NCI-H187 (cell line): ENCODE measurements at regions not wholly inside any gene's neighbourhood (a gene's known extent, or its start where the extent isn't known, plus 50 kb on each side); places are given as distances from the start of the nearest gene placed in this dataset.

Source experiments
- DNase-seq, 2 experiments: peaks; one replicate each; lab custom pipeline; 2025; lab: John Stamatoyannopoulos, UW

DNA sequence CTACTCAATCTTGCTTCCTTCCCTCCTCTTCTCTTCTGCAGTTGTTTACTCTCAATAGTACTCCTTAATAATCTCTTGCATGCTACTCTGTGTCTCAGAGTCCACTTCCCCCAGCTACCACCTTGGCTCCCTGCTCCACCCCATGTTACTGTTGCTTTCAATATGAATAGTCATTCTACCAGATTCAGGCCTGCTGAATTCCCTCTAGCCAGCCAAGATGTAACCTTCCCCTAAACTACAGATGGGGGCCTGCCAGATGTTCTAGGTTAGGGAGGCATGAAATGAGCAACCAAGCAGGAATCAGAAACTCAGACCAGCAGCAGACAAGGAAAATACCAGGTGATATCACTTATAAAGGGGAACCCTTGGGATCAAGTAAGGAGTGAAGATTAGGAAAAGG lies 392.1 kb upstream of the DDHD1 start:
- no peak for DNase-seq

DNA sequence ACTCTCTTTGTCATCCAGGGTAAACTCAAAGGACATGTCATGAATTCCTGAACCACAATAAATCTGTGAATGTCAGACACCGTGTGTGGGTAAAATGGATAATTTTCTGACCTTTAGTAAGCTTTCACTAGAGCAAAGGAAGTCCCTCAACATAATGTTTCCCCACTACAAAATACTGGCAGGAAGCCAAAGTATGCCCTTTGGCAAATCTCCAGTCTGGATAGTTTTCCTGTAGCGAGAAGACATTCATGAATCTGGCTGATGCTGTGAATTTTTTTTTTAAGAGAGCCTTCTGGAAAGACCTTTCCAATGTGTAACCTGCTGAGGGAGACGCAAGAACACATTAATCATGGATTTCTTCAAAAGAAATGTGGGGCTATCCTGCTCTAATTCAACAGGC lies 389.6 kb upstream of the DDHD1 start:
- peak; percentile 11 to 12 for DNase-seq

DNA sequence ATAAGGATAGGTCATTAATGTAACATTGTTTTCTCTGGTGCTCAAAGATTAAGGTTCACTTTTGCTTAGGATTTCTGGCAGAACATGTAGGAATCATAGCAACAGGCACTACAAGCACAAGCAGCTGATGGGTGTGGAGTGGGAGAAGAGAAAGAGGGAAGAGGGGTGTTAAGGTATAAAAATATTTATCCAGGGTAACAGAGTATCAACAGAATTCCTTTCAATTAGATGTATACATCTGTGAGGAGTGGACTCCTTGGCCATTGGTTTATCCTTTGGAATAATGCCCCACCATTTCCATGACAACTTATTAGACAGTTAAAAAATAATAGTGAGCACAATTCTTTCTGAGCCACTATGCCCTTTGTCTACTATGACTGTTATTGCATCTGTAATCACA lies 388.3 kb upstream of the DDHD1 start:
- no peak for DNase-seq

DNA sequence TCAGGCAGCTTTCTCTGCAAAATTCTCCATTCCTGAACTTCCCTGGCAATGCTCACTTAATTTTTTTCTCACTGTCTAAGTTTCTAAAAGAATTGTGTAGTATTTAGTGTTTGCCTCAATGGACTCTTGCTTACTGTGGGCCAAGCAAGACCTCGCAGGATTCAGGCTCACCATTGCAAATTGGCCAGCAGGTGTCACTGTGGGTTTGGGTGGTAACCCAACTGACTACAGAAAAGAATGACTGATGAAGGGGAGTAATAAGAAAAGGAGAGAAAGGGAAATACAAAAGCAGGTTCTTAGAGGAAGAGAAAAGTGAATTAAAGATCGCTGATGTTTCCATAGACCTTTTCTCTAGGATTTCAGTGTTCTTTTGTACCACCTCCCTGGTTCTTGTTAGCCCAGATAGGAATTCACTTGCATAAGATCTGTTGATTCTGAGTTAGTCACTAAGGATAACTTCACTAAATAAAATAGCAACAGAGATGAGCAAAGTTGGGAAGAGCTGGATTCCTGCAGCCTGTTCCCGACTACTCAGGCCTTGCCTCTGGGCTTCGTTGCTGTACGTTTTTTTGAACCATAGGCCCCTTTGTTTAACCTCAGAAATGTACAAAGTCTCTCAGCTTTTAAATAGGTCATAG lies 386.5 kb upstream of the DDHD1 start:
- DNase-seq: peak; percentile 68 to 69

- no peak for DNase-seq
These were observed 385.3 kb upstream of the DDHD1 start for GRCh38 chr14:53538316-53538881.

GRCh38 chr14:53537422-53538315 lies 384.5 kb upstream of the DDHD1 start:
- DNase-seq: no peak

- DNase-seq: no peak
These were observed 383.3 kb upstream of the DDHD1 start for GRCh38 chr14:53536446-53536845.

DNA sequence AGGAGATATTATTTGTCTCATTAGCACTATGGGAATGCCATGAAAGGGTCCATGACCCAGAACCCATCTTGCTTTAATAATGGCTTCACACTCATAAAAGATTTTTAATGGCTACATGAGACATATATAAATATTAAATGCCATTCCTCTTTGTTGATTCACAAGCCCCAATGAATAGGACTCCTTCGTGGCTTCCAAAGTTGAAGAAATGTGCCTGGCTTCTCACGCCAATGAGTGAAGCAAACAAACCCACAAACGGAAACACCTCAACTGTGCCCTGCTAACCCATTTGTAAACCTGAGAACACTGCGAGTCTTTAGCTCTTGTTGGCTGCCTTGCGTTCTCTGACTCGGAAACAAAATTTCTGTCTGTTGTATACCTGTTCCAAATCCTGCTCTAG lies 381.7 kb upstream of the DDHD1 start:
- DNase-seq: no peak

GRCh38 chr14:53533384-53533970 lies 380.4 kb upstream of the DDHD1 start:
- no peak for DNase-seq

DNA sequence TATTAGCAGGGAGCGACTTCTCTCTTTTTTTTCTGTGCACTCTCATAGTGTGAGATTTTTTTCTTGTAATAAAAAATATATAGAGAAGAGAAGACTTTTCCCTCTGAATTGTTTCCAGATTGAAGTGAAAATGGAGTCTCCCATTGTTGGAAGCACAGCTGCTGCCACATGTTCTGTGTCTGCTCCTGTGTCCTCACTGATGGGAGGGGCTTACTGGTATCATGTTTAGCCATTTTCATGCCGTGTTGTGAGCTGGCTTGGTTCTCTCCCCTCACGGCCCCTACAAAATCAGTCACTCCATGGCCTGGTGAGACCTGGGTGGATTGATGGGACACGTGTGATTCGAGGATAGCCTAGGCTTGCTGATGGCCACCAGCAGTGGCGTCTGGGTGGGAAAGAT lies 379.7 kb upstream of the DDHD1 start:
- DNase-seq: no peak

GRCh38 chr14:53531730-53532129 lies 378.6 kb upstream of the DDHD1 start:
- DNase-seq: no peak

DNA sequence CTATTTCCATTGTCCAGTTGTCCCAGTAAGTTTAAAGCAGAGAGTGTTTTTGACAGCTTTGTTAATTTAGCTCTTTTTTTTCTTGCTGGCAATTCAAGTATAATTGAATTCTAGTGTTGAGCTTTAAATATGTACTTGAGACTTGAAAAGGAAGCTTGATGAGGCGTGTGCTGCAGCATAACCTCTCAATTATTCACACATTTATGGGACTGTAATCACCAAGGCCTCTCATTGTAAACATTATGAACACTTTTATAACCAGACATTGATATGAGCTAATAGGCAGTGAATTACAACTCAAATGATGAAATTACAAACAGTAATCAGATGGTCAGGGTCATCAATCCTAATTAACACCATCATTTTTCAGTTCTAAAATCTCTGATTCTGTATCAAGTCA lies 378.0 kb upstream of the DDHD1 start:
- DNase-seq: no peak

DNA sequence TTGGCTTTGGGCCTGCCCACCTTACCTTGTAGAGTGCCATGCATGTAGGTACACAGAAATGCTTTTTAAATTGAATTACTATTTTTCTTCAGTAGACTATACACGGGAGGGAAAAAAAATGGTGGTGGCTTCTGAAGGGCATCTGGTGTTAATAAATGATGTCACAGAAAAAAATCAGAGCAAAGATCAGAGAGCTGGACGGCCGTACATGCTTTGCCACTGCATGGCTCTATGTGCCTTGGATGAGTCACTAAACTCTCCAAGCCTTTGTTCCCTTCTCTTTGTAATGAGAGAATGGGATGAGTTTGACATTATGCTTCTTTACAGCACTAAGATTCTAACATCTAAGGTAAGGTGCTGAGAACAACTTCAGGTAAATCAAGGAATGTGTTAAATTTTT lies 376.4 kb upstream of the DDHD1 start:
- no peak for DNase-seq

DNA sequence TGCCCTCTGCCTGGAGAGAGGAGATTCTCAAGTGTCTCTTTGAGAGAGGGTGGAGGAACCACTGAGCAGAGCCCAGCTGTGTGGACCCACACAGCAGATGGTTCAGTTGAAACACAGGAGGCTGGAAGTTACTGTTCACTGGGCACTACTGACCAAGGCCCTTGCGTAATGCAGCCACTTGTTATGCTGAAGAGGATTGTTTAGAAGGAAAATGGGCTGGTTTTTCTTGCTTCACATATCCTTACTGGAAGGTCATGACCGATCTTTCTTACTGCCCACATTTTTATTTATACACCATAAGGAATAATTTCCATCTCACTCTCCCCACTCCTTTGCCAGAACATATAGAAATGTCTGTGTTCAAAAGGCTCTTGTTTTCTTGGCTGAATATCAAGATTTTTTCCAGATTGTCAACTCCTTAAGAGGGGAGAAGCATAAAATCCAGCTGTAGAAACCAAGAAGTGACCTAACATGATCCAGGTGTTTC lies 375.1 kb upstream of the DDHD1 start:
- no peak for DNase-seq

DNA sequence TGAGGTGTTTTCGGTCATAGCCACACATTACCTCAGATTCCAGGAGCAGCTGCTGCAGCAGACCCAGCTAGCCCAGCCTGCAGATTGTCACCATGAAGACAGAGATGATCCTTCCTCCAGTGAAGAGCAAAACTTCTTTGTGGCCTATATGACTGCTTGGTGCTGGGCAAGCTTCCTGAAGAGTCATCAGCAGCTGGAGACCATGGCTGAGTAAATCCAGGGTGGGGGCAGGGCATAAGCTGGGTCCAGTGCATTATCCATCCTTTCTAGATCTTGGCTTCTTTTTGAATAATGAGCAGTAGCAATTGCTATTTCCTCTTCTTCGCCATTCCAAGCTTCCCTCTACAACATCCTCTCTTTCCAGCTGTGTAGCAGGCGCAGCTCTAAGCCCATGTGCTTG lies 373.1 kb upstream of the DDHD1 start:
- DNase-seq: no peak

DNA sequence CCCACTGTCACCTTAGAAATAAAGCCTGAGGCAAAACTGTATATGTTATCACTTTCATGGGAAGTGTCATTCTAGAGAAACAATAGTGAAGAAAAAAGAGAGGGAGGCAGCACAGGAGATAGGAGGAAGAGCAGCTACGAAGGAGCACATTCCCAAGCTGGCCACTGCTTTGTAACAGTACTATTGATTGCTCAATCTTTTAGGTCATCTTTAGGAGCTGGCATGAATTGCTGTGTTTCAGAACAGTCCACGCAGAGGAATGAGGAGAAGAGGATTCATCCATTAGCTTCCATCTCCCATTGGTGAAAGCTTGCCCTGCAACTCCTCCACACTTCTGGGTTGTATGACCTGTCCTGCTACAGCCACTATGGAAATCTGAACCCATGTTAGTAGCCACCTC lies 372.5 kb upstream of the DDHD1 start:
- DNase-seq: no peak

DNA sequence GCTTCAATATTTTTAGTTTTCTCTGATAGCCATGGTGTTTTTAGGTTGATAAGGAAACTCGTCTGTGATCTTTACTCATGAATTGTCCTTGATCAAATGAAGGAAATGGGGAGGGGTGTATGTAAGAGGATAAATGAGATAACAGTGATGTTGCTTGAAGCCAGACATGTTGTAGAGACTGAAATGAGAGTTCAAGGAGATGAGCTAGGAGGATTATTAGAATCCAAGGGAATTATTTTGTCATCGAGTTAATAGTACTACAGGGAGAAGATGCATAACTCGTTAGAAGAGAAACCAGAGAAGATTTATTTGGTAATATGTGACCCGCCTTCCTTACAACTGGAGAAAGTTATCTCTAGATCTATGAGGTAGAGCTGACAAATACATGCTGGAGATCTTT lies 371.3 kb upstream of the DDHD1 start:
- no peak for DNase-seq

GRCh38 chr14:53523226-53523625 lies 370.1 kb upstream of the DDHD1 start:
- no peak for DNase-seq

DNA sequence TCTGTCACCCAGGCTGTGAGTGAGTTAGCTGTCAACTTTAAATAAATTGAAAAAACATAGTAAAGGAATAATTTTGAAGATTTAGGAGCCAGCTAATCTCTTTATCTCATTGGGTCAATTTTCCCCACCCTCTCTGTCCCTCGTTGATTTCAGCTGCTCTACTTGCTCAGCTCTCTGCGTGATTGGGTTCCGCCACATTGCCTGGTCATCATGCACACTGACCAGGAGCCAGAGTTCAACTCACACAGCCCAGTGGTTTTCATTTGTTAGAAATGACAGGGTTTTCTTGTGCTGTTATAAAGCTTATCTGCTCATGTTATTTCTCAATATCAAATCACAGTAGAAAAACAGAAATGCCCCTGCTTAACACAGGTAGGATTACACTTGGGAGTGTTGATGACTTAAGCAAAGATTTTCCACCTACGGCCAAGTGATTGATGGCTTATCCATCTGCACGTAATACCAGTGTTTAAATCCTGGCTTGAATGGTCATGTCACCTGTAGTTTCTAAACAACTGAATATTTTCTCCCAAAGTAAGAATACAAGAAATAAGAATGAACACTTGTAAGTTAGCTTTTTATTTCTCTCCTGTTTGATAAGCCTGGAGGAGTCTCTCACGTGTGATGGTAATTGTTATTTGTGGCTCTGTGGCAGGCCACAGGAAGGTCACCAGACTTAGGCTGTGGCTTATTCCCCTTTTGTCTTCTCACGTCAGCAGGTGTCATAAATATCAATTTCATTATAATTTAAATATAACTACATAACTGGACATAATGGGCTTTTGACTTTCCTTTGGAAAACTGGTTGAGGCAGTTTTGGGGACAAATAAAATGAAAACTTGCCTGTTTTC lies 367.2 kb upstream of the DDHD1 start:
- no peak for DNase-seq

- DNase-seq: no peak
These were observed 366.0 kb upstream of the DDHD1 start for GRCh38 chr14:53519137-53519536.

DNA sequence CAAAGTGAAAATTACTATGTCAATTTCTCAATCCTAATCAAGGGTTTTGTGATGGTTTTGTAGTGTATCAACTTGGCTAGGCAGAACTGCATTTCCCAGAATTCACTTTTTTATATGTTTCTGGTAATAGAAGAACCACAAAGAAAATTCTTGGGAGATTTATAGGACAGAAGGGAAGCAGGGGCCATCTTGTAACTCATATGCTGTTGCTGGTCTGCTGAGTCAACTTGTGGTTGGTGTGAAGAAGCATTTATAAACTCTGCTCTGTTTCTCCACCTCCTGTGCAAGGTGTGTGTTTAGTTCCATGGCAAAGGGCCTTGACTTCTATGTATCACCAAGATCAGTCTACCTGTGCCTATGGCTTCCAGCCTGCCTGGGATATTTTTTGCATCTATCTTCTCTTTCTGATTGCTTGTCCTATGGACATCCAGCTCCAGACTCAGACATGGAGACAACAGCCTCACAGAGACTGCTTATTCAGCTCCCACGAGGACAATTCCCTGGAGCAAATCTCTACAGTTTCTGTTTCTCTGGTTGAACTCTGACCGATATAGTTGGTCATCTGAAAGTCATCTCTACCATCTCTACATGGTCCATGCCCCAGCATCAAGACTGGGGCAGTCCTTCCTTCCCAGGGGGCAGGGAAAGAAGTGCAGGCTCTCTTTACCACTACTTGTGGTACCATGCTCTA lies 364.3 kb upstream of the DDHD1 start:
- DNase-seq: no peak
